GM18861 (cell line): ENCODE measurements at regions not wholly inside any gene's neighbourhood (a gene's known extent, or its start where the extent isn't known, plus 50 kb on each side); places are given as distances from the start of the nearest gene placed in this dataset.
"Not testable (repeated sequence)": the region's sequence is repeated elsewhere in the genome, so short reads cannot be mapped to it uniquely, and the experiment has no call there.

ENCODE experiments used
- ATAC-seq: cut with Tn5 transposase; IDR thresholded peaks from one replicate; pipeline ENCODE4 v1.9.1; 2021; ENCODE audit not compliant: unreplicated experiment

DNA sequence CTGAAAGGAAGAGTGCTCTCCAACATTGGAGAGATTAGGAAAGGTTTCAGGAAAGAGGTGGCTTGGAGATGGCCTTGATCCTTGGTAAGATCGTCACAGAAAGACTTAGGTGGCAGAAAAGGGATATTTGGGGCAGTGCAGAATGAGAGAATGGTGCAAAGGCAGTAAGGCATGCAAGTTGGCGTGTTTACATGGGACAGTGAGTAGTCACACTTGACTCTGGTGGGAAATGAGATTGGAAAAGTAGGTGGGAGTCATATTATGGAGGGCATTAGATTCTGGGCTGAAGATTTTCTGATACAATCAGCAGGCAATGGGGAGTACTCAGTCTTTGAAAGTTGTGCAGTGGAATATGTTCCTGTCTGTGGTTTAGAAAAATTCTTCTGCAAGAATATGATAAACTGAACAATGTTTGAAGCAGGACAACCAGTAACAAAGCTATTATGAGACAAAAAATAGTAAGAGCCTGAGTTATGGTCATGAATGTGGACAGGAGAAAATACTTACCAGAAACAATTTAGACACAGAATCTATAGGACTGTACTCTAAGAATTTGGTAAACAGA lies 76.2 kb upstream of the ANKRD55 start:
- no peak for ATAC-seq

DNA sequence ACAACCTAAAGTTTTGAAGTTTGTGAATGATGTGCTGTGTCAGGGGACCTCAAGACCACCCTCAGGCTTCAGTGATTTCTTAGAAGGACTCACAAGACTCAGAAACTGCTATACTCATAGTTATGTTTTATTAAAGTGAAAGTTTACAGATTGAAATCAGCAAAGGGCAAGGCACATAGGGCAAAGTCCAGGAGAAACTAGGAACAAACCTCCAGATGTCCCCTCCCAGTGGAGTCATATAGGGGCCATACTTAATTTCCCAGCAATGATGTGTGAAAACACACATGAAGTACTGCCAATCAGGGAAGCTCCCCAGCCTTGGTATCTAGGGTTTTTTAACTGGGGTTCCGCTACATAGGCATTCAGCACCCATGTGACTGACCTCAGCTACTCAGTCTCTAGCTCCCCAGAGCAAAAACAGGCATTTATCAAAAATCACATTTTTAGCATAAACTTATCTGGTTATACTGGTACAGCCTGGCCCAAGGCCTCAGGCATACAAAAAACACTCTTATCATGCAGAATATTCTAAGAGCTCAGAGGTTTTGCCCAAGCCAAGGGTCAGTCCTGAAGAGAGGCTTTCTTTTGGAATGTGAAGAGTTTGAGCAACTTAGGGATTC lies 74.7 kb upstream of the ANKRD55 start:
- ATAC-seq, result no peak

DNA sequence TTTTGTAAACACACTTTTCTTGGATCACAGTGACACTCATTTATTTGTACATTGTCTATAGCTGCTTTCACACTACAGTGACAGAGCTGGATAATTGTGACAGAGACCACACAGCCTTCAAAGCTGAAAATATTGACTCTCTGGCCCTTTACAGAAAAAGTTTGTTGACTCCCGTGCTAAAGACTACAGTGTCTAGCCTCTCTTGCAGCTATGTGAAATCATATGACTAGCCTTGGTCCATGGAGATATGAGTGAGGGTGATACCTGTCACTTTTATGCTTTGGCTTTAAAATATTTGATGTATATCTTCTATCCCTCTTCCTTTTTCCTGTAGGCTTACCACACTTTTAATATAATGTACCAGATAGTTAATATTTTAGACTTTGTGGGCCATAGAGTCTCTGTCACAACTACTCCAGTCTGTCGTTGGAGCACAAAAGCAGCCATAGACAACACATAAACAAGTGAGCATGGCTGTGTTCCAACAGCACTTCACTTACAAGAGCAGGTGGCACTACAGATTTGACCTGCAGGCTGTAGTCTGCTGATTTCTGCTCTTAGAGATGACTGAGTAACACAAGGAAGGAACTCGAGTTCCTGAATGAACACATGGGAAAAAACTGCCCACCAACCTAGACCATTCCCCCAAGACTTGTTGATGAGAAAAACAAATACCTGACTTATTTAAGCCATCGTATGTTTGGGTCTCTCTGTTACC lies 73.5 kb upstream of the ANKRD55 start:
- no peak for ATAC-seq

DNA sequence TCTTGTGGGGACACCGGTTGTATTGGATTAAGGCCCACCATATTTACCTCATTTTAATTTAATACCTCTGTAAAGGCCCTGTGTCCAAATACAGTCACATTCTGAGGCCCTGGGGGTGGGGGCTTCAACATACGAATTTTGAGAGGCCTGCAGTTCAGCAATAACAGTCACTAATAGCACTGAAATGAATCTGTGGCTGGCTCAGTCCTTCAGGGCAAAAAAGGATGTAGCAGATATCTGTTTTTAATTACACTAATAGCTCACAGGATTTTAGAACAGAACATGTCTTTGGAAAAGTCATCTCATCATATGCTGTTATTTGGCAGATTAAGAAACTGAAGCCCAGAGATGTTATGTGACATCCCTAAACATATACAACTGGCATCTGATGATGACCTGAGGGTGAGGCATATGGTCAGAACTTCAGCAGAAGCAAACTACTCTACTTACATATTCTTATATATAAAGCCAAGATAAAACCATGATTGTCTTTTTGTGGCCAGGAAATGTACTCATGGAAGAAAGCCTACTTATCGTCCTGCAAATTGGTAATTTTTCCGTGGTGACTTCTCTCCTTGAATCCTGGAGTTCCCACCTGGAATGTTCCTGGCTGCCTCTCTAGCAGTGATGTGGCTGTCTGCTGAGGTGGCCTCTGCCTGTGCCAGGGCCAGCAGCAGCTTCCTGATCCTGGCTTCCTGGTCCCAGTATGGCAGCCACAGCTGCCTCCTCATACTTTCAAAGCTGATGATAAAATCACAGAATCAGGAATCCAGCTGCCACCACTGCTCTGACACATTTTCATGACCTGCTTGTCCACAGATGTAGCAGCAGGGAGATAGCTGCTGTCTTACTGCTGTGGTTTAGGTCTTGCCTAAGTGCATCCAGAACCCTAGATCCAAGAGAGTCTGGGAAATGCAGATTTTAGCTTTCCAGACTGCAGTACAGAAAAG lies 72.1 kb upstream of the ANKRD55 start:
- no peak for ATAC-seq

DNA sequence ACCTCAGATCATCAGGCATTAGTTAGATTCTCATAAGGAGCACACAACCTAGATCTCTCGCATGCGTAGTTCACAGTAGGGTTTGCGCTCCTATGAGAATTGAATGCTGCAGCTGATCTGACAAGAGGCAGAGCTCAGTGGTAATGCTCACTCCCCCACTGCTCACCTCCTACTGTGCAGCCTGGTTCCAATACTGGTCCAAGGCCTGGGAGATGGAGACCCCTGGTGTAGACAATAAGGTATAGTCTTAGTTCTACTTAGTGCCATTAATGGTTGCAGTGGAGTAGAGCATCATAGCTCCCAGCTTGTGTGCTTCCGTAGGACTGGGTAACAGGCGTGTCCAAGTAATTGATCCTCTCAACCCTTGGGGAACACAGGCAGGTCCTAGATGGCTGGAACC lies 70.4 kb upstream of the ANKRD55 start:
- ATAC-seq, result no peak

DNA sequence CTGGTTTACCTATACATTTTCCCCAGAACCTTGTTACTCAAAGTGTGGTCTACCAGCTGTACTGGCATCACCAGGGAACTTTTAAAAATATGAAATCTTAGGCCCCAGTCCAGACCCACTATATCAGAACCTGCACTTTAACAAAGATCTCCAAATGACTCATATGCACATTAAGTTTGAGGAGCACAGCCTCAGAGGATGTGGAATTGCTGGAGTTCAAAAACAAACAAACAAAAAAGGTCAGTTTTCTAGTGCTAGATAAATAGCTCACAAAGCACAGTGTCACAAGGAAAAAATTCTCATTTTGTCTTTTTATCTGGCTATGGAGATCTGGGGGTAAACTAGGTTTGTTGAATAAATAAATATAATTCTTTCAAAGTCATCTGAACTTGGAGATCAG lies 68.9 kb upstream of the ANKRD55 start:
- ATAC-seq, result no peak

DNA sequence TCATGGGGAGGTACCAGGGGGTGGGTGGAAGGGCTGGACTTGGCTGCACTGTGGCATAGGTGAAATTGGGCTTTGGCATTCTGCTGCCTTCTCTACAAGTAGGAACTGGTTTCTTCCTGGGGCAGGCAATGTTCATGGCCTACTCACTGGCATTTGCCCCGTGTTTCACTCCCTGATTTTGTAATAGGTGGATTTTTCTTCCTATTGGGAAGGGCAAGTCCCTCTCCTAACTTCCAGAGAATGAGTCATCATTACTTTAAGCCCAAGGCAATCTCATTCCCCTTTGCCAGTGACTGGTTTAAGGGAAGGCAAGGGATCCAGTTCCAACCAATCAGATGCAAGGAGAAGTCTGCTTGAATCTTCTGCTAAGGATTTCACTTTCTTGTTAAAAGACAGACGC lies 67.9 kb upstream of the ANKRD55 start:
- ATAC-seq, result no peak

DNA sequence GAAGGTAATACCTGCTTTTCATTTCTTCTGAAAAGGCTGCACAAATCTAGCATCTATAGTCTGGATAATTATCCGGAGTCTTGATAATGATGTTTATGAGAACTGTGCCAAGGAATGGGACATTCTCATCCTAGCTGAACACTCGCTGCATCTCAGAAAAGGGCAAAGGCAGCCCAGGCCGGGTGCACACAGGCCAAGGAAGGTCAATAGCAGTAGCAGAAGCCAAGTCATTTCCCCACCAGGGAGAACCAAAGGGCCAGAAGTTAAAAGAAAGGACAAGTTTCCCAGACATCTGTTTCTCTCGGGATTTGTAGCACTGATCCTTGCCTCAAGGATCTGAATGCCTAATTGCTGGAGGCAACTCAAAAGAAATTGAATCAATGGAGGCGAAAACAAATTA lies 66.1 kb upstream of the ANKRD55 start:
- ATAC-seq, result no peak

DNA sequence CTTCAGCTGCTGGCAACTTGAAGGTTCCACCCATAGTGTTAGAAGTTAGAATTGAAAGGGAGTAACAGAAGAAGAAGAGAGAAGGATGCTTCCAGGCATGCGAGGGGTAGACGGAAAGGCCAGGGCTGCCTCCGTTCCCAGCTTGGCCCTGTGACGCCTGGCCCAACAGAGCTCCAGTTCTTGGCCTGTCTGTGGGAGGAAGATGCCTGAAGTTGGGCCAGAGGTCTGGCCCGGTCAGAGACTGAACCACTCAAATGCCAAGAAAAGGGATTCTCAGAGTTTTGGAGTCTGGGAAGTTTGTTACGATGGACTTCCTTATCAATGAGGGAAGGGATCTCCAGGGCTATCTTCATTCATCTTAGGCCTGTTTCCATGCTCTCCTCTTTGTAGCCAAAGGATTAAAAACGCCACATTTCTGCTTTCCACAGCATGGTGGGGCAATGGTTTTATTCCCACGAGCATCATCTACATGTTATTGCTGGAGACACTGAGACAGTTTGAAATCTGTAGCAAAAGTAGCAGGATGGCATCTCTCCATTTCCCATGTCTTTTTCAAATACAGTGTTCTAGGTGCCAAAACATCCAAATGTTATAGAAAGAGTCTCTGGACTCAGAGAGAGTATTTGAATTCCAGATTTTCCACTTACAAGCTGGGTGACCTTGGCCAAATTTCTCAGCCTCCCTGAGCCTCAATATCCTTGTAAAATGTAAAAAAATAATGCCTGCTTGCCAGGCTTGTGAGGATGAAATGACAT lies 65.4 kb upstream of the ANKRD55 start:
- ATAC-seq, result no peak

DNA sequence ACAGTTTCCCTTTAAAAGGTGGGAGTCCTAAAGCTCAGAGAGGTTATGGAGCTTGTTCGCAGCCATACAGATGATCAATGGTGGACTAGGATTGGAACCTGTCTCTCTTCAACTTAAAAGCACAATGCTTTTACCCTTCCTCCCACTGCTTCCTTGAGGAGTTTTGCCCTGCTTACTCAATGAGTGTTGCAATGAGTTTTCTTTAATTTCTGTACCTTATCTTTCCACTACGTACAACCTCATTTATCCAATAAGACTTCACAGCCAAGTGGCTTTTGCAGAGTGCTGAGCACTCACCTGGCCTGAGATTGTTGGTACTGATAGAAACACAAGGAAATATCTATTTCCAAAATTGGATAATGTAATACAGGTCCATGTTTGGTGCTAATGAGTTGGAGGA lies 64.7 kb upstream of the ANKRD55 start:
- ATAC-seq, result no peak

DNA sequence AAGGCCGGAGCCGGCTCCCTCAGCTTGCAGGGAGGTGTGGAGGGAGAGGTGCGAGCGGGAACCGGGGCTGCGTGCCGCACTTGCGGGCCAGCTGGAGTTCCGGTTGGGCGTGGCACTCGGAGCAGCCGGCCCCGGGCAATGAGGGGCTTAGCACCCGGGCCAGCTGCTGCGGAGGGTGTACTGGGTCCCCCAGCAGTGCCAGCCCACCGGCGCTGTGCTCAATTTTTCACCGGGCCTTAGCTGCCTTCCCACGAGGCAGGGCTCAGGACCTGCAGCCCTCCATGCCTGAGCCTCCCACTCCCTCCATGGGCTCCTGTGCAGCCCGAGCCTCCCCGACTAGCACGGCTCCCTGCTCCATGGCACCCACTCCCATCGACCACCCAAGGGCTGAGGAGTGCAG lies 62.2 kb upstream of the ANKRD55 start:
- ATAC-seq, result not testable (repeated sequence)

DNA sequence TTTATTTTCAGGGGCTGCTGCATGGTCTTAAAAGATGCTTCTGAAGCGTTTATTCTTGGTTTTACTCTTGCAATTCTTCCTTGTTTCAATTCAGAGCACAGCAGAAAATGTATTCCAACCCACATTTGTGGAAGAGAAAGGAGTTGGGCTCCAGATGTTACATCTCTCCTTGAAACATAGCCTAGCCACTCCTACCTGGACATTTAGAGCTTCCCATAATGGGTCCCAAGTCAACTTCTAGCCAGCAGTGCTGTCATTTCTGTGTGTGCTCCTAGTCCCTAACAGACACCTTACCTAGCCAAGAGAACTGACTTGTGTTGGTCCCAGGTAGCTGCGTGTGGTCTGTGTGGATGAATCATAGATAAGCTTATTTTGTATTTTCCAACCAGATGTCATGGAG lies 61.2 kb upstream of the ANKRD55 start:
- no peak for ATAC-seq

DNA sequence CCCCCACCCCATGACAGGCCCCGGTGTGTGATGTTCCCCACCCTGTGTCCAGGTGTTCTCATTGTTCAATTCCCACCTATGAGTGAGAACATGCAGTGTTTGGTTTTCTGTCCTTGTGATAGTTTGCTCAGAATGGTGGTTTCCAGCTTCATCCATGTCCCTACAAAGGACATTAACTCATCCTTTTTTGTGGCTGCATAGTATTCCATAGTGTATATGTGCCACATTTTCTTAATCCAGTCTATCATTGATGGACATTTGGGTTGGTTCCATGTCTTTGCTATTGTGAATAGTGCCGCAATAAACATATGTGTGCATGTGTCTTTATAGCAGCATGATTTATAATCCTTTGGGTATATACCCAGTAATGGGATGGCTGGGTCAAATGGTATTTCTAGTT lies 59.7 kb upstream of the ANKRD55 start:
- ATAC-seq, result not testable (repeated sequence)

DNA sequence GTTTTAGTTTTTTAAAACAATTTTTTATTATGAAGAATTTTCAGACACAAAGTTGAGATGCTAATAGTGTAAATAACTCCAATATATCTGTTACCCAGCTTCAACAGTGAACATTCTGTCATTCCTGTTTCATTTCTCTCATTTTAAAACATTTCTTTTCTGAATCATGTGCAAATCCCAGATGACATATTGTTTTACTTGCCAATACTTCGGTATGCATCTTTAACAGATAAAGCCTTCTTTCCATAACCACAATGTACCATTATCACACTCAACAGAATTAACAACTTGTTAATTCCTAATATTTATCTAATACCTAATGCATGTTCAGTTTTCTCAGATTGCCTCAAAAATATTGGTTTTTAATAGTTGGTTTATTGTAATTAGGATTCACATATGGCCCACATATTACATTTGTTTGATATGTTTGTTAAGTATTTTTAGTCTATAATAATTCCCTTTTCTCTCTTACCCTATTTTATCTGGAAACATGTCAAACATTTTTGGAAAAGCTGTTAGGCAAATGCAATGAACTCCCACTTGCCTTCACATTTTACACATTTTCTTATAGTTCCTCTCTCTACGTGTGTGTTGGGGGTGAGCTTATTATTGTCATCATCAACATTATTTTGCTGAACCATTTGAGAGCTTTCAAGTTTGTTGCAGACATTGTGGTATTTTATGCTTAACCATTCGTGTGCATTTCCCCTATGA lies 58.7 kb upstream of the ANKRD55 start:
- no peak for ATAC-seq

DNA sequence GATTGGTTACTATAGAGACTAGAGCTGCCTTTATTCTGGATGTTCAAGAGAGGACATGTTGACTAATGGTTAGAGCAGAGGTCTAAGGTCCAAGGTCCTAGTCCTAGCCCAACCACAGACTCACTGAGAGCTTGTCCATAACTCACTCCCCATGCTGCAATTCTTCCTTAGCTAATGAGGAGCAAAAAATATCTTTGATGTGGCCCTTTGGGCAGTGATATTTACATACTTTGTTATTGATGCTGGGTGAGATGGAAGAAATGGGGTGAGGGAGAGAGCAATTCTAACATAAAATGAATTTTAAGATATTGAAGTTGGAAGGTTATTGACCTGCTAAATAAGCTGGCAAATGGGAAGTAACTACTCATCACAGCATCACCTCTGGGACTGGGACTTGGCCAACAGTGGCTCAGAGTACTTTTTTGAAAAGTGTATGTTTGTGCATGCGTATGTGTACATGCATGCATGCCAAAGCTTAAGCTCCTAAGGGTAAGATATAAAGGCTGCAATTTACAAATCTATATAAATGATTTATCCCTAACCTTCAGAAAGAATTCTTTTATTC lies 58.0 kb upstream of the ANKRD55 start:
- no peak for ATAC-seq

DNA sequence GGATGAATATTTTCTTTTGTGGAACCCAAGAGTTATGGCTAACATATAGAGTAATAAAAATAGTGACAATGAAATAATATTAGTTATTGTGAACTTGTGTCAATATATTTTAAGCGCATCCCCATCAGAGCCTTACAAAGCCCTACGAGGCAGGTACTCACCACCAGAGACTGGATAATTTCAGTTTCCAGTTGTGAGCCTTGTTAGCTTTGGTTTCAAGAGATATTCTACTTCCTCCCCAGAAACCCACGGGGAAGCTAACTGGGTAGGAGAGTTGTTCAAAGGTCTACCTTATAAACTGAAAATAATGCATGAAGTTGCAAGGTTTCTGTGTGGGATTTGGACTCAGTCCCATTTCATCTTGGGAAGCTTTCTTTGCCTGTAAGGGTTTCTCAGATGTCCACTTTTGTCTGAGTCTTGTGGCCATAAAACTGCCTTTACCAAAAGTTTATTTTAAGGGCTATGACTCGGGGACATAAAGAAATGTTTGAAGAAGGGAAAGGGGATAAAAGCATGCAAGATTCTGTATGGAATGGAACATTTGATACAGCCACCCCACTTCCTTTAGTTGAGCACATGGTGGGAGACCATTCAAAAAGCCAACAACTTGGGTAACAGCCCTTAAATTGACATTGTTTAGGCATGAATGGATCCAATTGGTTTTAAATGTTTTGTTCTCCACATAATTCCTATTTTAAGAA lies 57.4 kb upstream of the ANKRD55 start:
- ATAC-seq, result no peak

DNA sequence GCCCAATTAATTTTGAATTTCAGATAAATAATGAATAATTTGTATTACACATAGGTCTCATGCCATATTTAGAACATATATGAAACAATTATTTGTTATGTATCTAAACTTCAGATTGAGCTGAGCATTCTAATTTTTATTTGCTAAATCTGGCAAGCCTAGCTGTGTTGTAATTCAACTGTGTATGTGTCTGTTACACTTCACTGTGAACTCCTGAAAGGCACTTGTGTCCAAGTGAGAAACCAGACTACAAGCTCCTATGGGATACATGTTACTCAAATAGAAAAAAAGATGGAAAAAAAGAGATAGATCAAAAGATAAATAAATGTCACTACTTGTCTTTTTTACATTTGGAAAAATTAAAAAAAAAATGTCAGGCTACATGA lies 56.5 kb upstream of the ANKRD55 start:
- ATAC-seq, result no peak

DNA sequence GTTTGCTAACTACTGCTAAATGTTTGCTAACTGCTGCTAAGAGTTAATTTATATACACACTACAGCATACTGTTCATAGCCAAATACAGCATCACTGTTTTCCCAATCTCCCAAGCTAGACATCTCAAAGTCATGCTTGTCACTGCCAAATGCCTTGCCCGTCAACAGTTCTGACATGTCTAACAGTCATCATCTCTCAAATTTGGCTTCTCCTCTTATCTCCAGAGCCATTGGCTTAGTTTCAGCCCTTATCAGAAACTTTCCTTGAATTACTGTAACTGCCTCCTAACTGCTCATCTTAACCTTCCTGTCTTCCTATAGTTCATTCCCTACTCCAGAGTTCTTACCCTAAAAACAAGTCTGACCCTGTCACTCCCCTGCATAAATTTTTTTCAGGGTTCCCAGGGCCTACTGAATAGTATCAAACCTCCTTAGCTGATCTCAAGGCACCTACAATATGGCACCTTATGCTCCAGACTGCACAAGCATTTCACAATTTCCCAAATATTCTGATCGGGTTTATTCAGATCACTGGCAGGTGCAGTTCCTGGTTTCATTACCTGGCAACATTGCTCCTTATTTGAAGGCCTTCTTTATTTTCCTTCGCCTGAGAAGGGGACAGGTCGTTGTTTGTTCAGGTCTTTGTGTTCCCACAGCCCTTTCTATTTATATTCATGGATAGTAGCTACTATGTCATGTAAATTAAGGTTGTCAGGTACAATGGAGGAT lies 55.9 kb upstream of the ANKRD55 start:
- no peak for ATAC-seq
